ENCODE measurements at regions not wholly inside any gene's neighbourhood (a gene's known extent, or its start where the extent isn't known, plus 50 kb on each side); places are given as distances from the start of the nearest gene placed in this dataset.

GRCh38 chr2:71787476-71788185 is 334.3 kb downstream of the DYSF start:
- TF ChIP-seq, protein P1, sequence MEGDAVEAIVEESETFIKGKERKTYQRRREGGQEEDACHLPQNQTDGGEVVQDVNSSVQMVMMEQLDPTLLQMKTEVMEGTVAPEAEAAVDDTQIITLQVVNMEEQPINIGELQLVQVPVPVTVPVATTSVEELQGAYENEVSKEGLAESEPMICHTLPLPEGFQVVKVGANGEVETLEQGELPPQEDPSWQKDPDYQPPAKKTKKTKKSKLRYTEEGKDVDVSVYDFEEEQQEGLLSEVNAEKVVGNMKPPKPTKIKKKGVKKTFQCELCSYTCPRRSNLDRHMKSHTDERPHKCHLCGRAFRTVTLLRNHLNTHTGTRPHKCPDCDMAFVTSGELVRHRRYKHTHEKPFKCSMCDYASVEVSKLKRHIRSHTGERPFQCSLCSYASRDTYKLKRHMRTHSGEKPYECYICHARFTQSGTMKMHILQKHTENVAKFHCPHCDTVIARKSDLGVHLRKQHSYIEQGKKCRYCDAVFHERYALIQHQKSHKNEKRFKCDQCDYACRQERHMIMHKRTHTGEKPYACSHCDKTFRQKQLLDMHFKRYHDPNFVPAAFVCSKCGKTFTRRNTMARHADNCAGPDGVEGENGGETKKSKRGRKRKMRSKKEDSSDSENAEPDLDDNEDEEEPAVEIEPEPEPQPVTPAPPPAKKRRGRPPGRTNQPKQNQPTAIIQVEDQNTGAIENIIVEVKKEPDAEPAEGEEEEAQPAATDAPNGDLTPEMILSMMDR (IDR thresholded peaks at IDR 0.05; ENCODE audit: low read depth, low read length): no peak
- DNase-seq (ENCODE audit: low read depth, low spot score): no peak
- CTCF ChIA-PET: interaction anchor here (1.0 to 4.4 kb wide), 3 partner anchors 9 to 13 kb away, joined by 3 to 21 read pairs (median 4); no protein-coding TSS in a partner anchor
- Histone ChIP-seq H3K27me3 (ENCODE audit: control insufficient read depth, insufficient read depth, low read length) (peaks cover 2% of the 10 kb centered on the region), H3K27ac (ENCODE audit: low read depth, low read length) (no peak overlapping the region), H3K9me3 (ENCODE audit: control insufficient read depth, insufficient read depth, low read length) (no peaks in the 10 kb centered on the region; the same call in 1 of the 2 replicates), H3K4me3 (ENCODE audit: low read depth, low read length) (no peak overlapping the region)
- POLR2A ChIA-PET: no interaction called here

DNA sequence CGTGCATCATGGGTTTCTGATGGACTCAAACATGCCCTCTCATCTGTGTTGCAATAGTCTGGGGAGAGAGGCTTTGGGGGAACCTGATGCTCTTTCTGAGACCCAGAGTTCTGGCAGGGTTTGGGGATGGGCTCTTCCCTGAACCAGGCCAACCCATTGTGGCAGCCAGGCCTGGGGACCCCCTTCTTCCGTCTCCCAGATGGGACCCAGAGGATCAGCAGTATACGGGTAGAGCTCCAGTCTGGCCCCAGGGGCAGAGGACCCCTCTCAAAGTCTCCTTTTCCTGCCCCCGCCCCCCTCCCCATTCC is 333.7 kb downstream of the DYSF start:
- TF ChIP-seq, protein P1 (IDR thresholded peaks at IDR 0.05; ENCODE audit: low read depth, low read length): no peak
- no peak for DNase-seq (ENCODE audit: low read depth, low spot score)
- CTCF ChIA-PET: interaction anchor here (1.3 to 4.4 kb wide), 2 partner anchors 11 to 15 kb away, joined by 3 to 21 read pairs; no protein-coding TSS in a partner anchor

DNA sequence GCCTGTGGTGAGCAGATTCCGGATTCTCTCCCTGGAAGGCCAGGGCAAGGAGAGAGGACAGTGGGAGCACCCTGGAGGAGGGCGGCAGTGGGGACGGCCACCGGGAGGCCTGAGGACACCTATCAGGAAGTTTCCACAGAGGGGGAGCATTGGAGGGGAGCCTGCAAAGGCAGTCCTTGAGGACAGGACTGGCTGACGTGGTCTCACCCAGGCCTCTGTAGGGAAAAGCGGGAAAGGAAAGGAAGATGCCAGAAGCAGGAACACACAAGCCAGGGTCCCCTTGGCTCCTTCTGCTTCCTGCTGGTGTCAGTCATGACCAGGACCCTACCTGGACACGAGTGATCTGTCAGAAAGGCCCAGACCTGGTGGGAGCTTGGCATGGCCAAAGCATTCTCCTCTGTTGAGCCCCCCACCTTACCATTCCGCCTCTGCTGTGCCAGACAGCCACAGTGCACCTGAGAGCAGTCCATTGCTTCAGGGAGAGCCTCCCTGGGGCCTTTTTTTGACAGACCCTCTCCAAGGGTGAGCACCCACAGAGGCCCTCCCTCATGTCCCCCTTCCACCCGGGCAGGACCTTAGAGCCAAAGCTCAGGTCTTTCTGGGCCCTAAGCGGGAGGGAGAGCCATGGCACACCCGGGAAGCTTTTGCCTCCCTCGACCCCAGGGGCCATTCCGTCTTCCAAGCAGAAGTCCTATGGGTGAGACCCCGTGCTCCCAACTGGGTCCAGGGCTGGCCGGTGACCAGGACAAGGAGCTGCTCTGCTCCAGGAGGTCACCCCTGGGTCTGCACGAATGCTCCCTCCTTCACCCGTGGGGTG is 333.1 kb downstream of the DYSF start:
- no peak overlapping the region for H3K4me3 ChIP-seq (ENCODE audit: low read depth, low read length)
- DNase-seq (ENCODE audit: low read depth, low spot score): no peak
- no peaks in the 10 kb centered on the region; the same call in 1 of the 2 replicates for H3K9me3 ChIP-seq (ENCODE audit: control insufficient read depth, insufficient read depth, low read length)
- no peak overlapping the region for H3K27ac ChIP-seq (ENCODE audit: low read depth, low read length)
- TF ChIP-seq, protein P1 (IDR thresholded peaks at IDR 0.05; ENCODE audit: low read depth, low read length): no peak
- ChIA-PET CTCF (interaction anchor here (1.3 to 4.4 kb wide), 2 partner anchors 12 to 16 kb away, joined by 3 to 21 read pairs; no protein-coding TSS in a partner anchor), POLR2A (no interaction called here)
- H3K27me3 ChIP-seq (ENCODE audit: control insufficient read depth, insufficient read depth, low read length): peaks cover 2% of the 10 kb centered on the region

More for the DNA sequence above, 333.7 kb downstream of the DYSF start:
- H3K27me3 ChIP-seq (ENCODE audit: control insufficient read depth, insufficient read depth, low read length): peaks cover 2% of the 10 kb centered on the region
- no peak overlapping the region for H3K27ac ChIP-seq (ENCODE audit: low read depth, low read length)
- no peak overlapping the region for H3K4me3 ChIP-seq (ENCODE audit: low read depth, low read length)
- POLR2A ChIA-PET: no interaction called here
- H3K9me3 ChIP-seq (ENCODE audit: control insufficient read depth, insufficient read depth, low read length): no peaks in the 10 kb centered on the region; the same call in 1 of the 2 replicates

GRCh38 chr2:71785516-71785981 is 332.2 kb downstream of the DYSF start:
- POLR2A ChIA-PET: no interaction called here
- TF ChIP-seq, protein P1 (IDR thresholded peaks at IDR 0.05; ENCODE audit: low read depth, low read length): no peak
- Histone ChIP-seq H3K9me3 (ENCODE audit: control insufficient read depth, insufficient read depth, low read length) (no peaks in the 10 kb centered on the region; the same call in 1 of the 2 replicates), H3K27ac (ENCODE audit: low read depth, low read length) (peak overlapping the region; percentile 11), H3K4me3 (ENCODE audit: low read depth, low read length) (no peak overlapping the region), H3K27me3 (ENCODE audit: control insufficient read depth, insufficient read depth, low read length) (peaks cover 2% of the 10 kb centered on the region)
- DNase-seq (ENCODE audit: low read depth, low spot score): no peak
- CTCF ChIA-PET: interaction anchor here (1.6 to 4.4 kb wide), 2 partner anchors 13 to 138 kb away, joined by 5 to 21 read pairs; no protein-coding TSS in a partner anchor
